ENCODE measurements at regions not wholly inside any gene's neighbourhood (a gene's known extent, or its start where the extent isn't known, plus 50 kb on each side); places are given as distances from the start of the nearest gene placed in this dataset.

GRCh38 chr11:111019871-111020670 is 225.5 kb upstream of the POU2AF2 start:
- DNase-seq (ENCODE audit: extremely low spot score, unreplicated experiment): no peak
- Mint-ChIP-seq H3K27me3 (peaks cover 5% of the 10 kb centered on the region), H3K27ac (no peak overlapping the region), H3K4me3 (no peak overlapping the region), H3K4me1 (ENCODE audit: unreplicated experiment) (no peaks in the 10 kb centered on the region), H3K9me3 (no peaks in the 10 kb centered on the region), H3K36me3 (no peaks in the 10 kb centered on the region)
- TF ChIP-seq CTCF (conservative IDR thresholded peaks at IDR 0.05): no peak

DNA sequence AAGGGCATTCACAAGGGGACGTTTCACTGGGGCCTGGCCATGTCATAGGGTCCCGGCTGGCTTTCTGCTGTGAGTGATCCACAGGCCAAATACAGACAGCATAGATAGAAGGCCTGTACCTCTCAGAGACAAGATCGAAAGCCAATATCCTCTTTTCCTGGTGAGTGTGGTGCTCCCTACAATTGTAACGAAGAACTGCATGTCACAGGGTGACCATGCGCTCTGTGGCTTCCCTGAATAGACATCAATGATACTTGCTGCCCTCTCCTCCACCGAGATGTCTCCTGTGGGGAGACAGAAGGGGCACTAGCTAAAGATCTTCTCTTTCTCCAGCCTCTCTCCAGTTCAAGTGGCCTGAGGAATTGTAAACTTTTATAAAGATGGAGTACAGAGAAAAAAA is 226.1 kb upstream of the POU2AF2 start:
- H3K36me3 Mint-ChIP-seq: no peaks in the 10 kb centered on the region
- H3K4me3 Mint-ChIP-seq: no peak overlapping the region
- no peak overlapping the region for H3K27ac Mint-ChIP-seq
- no peak for TF ChIP-seq CTCF (conservative IDR thresholded peaks at IDR 0.05)
- DNase-seq (ENCODE audit: extremely low spot score, unreplicated experiment): no peak
- H3K4me1 Mint-ChIP-seq (ENCODE audit: unreplicated experiment): no peaks in the 10 kb centered on the region
- H3K27me3 Mint-ChIP-seq: peaks cover 2% of the 10 kb centered on the region
- no peaks in the 10 kb centered on the region for H3K9me3 Mint-ChIP-seq

DNA sequence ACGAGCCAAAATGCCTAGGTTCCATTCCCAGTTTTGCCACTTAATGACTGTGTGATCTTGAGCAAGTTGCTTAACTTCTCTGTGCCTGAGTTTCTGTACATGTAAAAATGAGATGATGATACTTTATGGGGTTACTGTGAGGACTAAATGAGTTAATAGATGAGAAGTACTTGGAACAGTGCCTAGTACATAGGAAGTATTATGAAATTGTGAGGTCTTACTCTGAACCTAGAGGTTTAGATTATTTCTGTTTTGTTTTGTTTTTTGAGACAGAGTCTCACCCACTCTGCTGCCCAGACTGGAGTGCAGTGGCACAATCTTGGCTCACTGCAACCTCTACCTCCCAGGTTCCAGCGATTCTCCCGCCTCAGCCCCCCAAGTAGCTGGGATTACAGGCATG is 227.0 kb upstream of the POU2AF2 start:
- H3K4me1 Mint-ChIP-seq (ENCODE audit: unreplicated experiment): no peaks in the 10 kb centered on the region
- no peak for DNase-seq (ENCODE audit: extremely low spot score, unreplicated experiment)

GRCh38 chr11:111012491-111012890 is 233.0 kb upstream of the POU2AF2 start:
- no peak for TF ChIP-seq CTCF (conservative IDR thresholded peaks at IDR 0.05)
- no peaks in the 10 kb centered on the region for H3K4me1 Mint-ChIP-seq (ENCODE audit: unreplicated experiment)

More for the DNA sequence above, 227.0 kb upstream of the POU2AF2 start:
- Mint-ChIP-seq H3K9me3 (no peaks in the 10 kb centered on the region), H3K27ac (no peak overlapping the region), H3K4me3 (no peak overlapping the region), H3K27me3 (no peaks in the 10 kb centered on the region), H3K36me3 (no peaks in the 10 kb centered on the region)
- no peak for TF ChIP-seq CTCF (conservative IDR thresholded peaks at IDR 0.05)

GRCh38 chr11:111011275-111011594 is 234.3 kb upstream of the POU2AF2 start:
- DNase-seq (ENCODE audit: extremely low spot score, unreplicated experiment): no peak
- H3K4me3 Mint-ChIP-seq: no peak overlapping the region
- H3K36me3 Mint-ChIP-seq: no peaks in the 10 kb centered on the region
- no peaks in the 10 kb centered on the region for H3K27me3 Mint-ChIP-seq
- TF ChIP-seq CTCF (conservative IDR thresholded peaks at IDR 0.05): no peak
- no peaks in the 10 kb centered on the region for H3K4me1 Mint-ChIP-seq (ENCODE audit: unreplicated experiment)
- H3K9me3 Mint-ChIP-seq: peaks cover 15% of the 10 kb centered on the region
- peak overlapping the region; percentile 76 for H3K27ac Mint-ChIP-seq

More at GRCh38 chr11:111012491-111012890, 233.0 kb upstream of the POU2AF2 start:
- Mint-ChIP-seq H3K27me3 (no peaks in the 10 kb centered on the region), H3K4me3 (no peak overlapping the region), H3K9me3 (peaks cover 15% of the 10 kb centered on the region), H3K27ac (no peak overlapping the region), H3K36me3 (no peaks in the 10 kb centered on the region)
- no peak for DNase-seq (ENCODE audit: extremely low spot score, unreplicated experiment)

All from type B pancreatic cell (in vitro differentiated cells).